SK-N-MC (cell line): ENCODE measurements at regions not wholly inside any gene's neighbourhood (a gene's known extent, or its start where the extent isn't known, plus 50 kb on each side); places are given as distances from the start of the nearest gene placed in this dataset.

Source experiments
- DNase-seq: peaks from one replicate; pipeline ENCODE4 v3.0.0-alpha.2; 2011; ENCODE audit warnings: low read depth, low spot score
- H3K27ac ChIP-seq: fragments of 200-600 bp; sonication (generic); 2 replicates; pipeline ENCODE4 v1.5.1; 2016; ENCODE audit warnings: mixed run types
- H3K36me3 ChIP-seq: fragments of 200-600 bp; sonication (generic); 2 replicates; pipeline ENCODE4 v1.6.1; 2017; ENCODE audit warnings: antibody characterized with exemption, low read length, mixed read lengths; ENCODE audit not compliant: insufficient read depth
- H3K4me3 ChIP-seq: fragments of 200-600 bp; sonication (generic); 2 replicates; pipeline ENCODE4 v1.5.1; 2016
- H3K9ac ChIP-seq: fragments of 200-600 bp; sonication (generic); 2 replicates; pipeline ENCODE4 v1.8.0; 2017; ENCODE audit warnings: mixed run types, mixed read lengths; ENCODE audit not compliant: insufficient read length
- H3K9me3 ChIP-seq: fragments of 200-600 bp; sonication (generic); 2 replicates; pipeline ENCODE4 v1.6.1; 2017; ENCODE audit warnings: low read depth, mild to moderate bottlenecking, antibody characterized with exemption, low read length, moderate library complexity, mixed read lengths
- EZH2 ChIP-seq: fragments of 200-600 bp; sonication (generic); IDR thresholded peaks from one replicate; pipeline ENCODE4 v1.6.1; 2017; ENCODE audit warnings: antibody characterized with exemption
- FOXP2 ChIP-seq: optimal IDR thresholded peaks from 2 replicates; pipeline ENCODE3; 2011; ENCODE audit warnings: mild to moderate bottlenecking, moderate library complexity; ENCODE audit not compliant: insufficient read depth; ENCODE audit errors: extremely low read length, control extremely low read depth
- POLR2AphosphoS5 ChIP-seq: IDR thresholded peaks from 2 replicates; pipeline ENCODE4 v1.6.1; 2012; ENCODE audit warnings: mild to moderate bottlenecking, low read depth, low read length, borderline replicate concordance

- no peak overlapping the region for H3K9ac ChIP-seq
- no peak for TF ChIP-seq POLR2AphosphoS5
- TF ChIP-seq FOXP2 = no peak
- no peak for TF ChIP-seq EZH2
- H3K4me3 ChIP-seq = no peak overlapping the region
- H3K9me3 ChIP-seq = no peaks in the 10 kb centered on the region
- no peak overlapping the region for H3K27ac ChIP-seq
- no peaks in the 10 kb centered on the region for H3K36me3 ChIP-seq
- no peak for DNase-seq
Measured at GRCh38 chr9:120001536-120001935, 578.4 kb downstream of the CDK5RAP2 start.

- Histone ChIP-seq H3K4me3 (no peak overlapping the region), H3K27ac (no peak overlapping the region), H3K9ac (no peak overlapping the region), H3K9me3 (no peaks in the 10 kb centered on the region), H3K36me3 (no peaks in the 10 kb centered on the region)
- no peak for TF ChIP-seq FOXP2
- no peak for TF ChIP-seq POLR2AphosphoS5
- no peak for TF ChIP-seq EZH2
- DNase-seq = no peak
Measured at GRCh38 chr9:119998614-119999013, 581.4 kb downstream of the CDK5RAP2 start.

GRCh38 chr9:119991797-119992196 lies 588.2 kb downstream of the CDK5RAP2 start:
- Histone ChIP-seq H3K36me3 (no peaks in the 10 kb centered on the region), H3K9me3 (no peaks in the 10 kb centered on the region), H3K9ac (no peak overlapping the region), H3K27ac (no peak overlapping the region), H3K4me3 (no peak overlapping the region)
- no peak for DNase-seq
- no peak for TF ChIP-seq POLR2AphosphoS5

- Histone ChIP-seq H3K27ac (no peak overlapping the region), H3K9me3 (no peaks in the 10 kb centered on the region), H3K9ac (no peak overlapping the region), H3K4me3 (no peak overlapping the region), H3K36me3 (no peaks in the 10 kb centered on the region)
- TF ChIP-seq FOXP2 = no peak
- TF ChIP-seq EZH2 = no peak
- no peak for TF ChIP-seq POLR2AphosphoS5
- no peak for DNase-seq
Measured at GRCh38 chr9:119986713-119987112, 593.3 kb downstream of the CDK5RAP2 start.

- no peak for DNase-seq
- Histone ChIP-seq H3K36me3 (no peaks in the 10 kb centered on the region), H3K27ac (no peak overlapping the region), H3K9me3 (no peaks in the 10 kb centered on the region), H3K9ac (no peak overlapping the region), H3K4me3 (no peak overlapping the region)
- TF ChIP-seq POLR2AphosphoS5 (no peak), EZH2 (no peak), FOXP2 (no peak)
Measured at GRCh38 chr9:119986205-119986604, 593.8 kb downstream of the CDK5RAP2 start.

GRCh38 chr9:119974026-119974425 lies 604.8 kb upstream of the BRINP1 start:
- H3K36me3 ChIP-seq = no peaks in the 10 kb centered on the region
- H3K9me3 ChIP-seq = no peaks in the 10 kb centered on the region
- H3K9ac ChIP-seq = no peak overlapping the region
- no peak overlapping the region for H3K4me3 ChIP-seq
- DNase-seq = no peak
- TF ChIP-seq POLR2AphosphoS5 (no peak), FOXP2 (no peak), EZH2 (no peak)
- no peak overlapping the region for H3K27ac ChIP-seq

- TF ChIP-seq POLR2AphosphoS5 (no peak), FOXP2 (no peak), EZH2 (no peak)
- Histone ChIP-seq H3K4me3 (no peak overlapping the region), H3K9me3 (no peaks in the 10 kb centered on the region; the same call in 1 of the 2 replicates), H3K9ac (no peak overlapping the region), H3K36me3 (no peaks in the 10 kb centered on the region), H3K27ac (no peak overlapping the region)
- DNase-seq = no peak
Measured at GRCh38 chr9:119968836-119969707, 599.8 kb upstream of the BRINP1 start.

GRCh38 chr9:119967867-119968535 lies 598.8 kb upstream of the BRINP1 start:
- no peak overlapping the region for H3K27ac ChIP-seq
- no peak for DNase-seq
- no peaks in the 10 kb centered on the region; the same call in 1 of the 2 replicates for H3K9me3 ChIP-seq
- no peak overlapping the region for H3K9ac ChIP-seq
- no peak overlapping the region for H3K4me3 ChIP-seq
- TF ChIP-seq EZH2 (no peak), POLR2AphosphoS5 (no peak)
- H3K36me3 ChIP-seq = no peaks in the 10 kb centered on the region
